ENCODE measurements at regions not wholly inside any gene's neighbourhood (a gene's known extent, or its start where the extent isn't known, plus 50 kb on each side); places are given as distances from the start of the nearest gene placed in this dataset.
A peak's percentile ranks its signal among the peaks of the same experiment; 100 is the strongest.

- H3K9ac ChIP-seq (replicated peaks in 1 of 4; ENCODE audit: extremely low read depth in 1 of 4, low read depth in 3 of 4, low read length in 3 of 4): no peak overlapping the region
- H2BK120ac ChIP-seq (replicated peaks; ENCODE audit: low read depth, low read length): no peak overlapping the region
- H2AFZ ChIP-seq (ENCODE audit: low read length): peak overlapping the region; percentile 92
- H3K23ac ChIP-seq (ENCODE audit: insufficient read length): no peak overlapping the region
- H3K56ac ChIP-seq (replicated peaks; ENCODE audit: insufficient read length, low read depth, low read length): no peak overlapping the region
- no peak overlapping the region for H4K91ac ChIP-seq (replicated peaks; ENCODE audit: insufficient read length, low read length)
- no peak overlapping the region for H3K4me3 ChIP-seq (ENCODE audit: extremely low read depth in 1 of 4, insufficient read depth in 2 of 4, low read depth in 3 of 4, low read length in 4 of 4)
- 91% methylated on average over 10 of the region's 10 CpGs; no CpG with 5 or more reads in 1 of the 2 experiments for WGBS, 2 experiments (ENCODE audit: extremely low coverage in 1 of 2, insufficient coverage in 1 of 2, insufficient read length in 1 of 2, insufficient replicate concordance in 2 of 2, low coverage in 1 of 2, low lambda C conversion rate in 2 of 2, missing lambda C conversion rate in 1 of 2)
- TF ChIP-seq EGR1 (IDR thresholded peaks at IDR 0.05; ENCODE audit: borderline replicate concordance, low read depth, low read length) (no peak), ATF2 (IDR thresholded peaks at IDR 0.05; ENCODE audit: low read length) (no peak), RFX5 (IDR thresholded peaks at IDR 0.05; ENCODE audit: borderline replicate concordance, low read depth, low read length) (no peak), SAP30 (IDR thresholded peaks at IDR 0.05; ENCODE audit: insufficient read depth, insufficient replicate concordance, low read length) (no peak), POLR2A (IDR thresholded peaks at IDR 0.05; ENCODE audit: control extremely low read depth in 1 of 2, low read depth in 2 of 2, low read length in 2 of 2) (no peak), CTBP2 (IDR thresholded peaks at IDR 0.05; ENCODE audit: borderline replicate concordance, insufficient read depth, insufficient read length, low read length) (no peak), RBBP5 (IDR thresholded peaks at IDR 0.05; ENCODE audit: borderline replicate concordance, low read depth, low read length) (no peak), TBP (IDR thresholded peaks at IDR 0.05; ENCODE audit: low read depth, low read length) (no peak)
- H3K4me2 ChIP-seq (ENCODE audit: insufficient read depth in 1 of 2, low read depth in 2 of 2, low read length in 2 of 2): no peak overlapping the region
- H3K18ac ChIP-seq (ENCODE audit: extremely low read depth, low read length): no peak overlapping the region
- H3K79me1 ChIP-seq (ENCODE audit: low read depth, low read length): no peaks in the 10 kb centered on the region
- H3K79me2 ChIP-seq (ENCODE audit: control insufficient read depth in 1 of 2, insufficient read depth in 2 of 2, low read length in 2 of 2): no peaks in the 10 kb centered on the region
- peak overlapping the region; percentile 51; the same call in 1 of the 2 replicates for H4K8ac ChIP-seq (ENCODE audit: extremely low read depth, insufficient read depth, low read length)
- H2BK15ac ChIP-seq (ENCODE audit: low read length): no peak overlapping the region
- no peak overlapping the region for H2BK12ac ChIP-seq (ENCODE audit: low read depth, low read length)
- FAIRE-seq: no peak
- no peak overlapping the region for H3K27ac ChIP-seq (ENCODE audit: low read depth, low read length)
- no peak overlapping the region for H2AK5ac ChIP-seq (ENCODE audit: low read depth, low read length)
- H3K23me2 ChIP-seq (ENCODE audit: low read depth, low read length): no peaks in the 10 kb centered on the region
- no peak overlapping the region for H2BK5ac ChIP-seq (ENCODE audit: low read depth, low read length)
- no peaks in the 10 kb centered on the region for H3K36me3 ChIP-seq (ENCODE audit: control insufficient read depth in 2 of 4, insufficient read depth in 4 of 4, low read length in 3 of 4)
- no peaks in the 10 kb centered on the region for H3K9me3 ChIP-seq (ENCODE audit: insufficient read depth in 2 of 2, low read depth in 1 of 2, low read length in 1 of 2)
- no peak overlapping the region for H3K4ac ChIP-seq (replicated peaks; ENCODE audit: insufficient read length, low read depth, low read length)
- no peaks in the 10 kb centered on the region; a peak in 2 of 7 replicates for H3K4me1 ChIP-seq (replicated peaks in 1 of 4; ENCODE audit: control insufficient read depth in 3 of 4, insufficient read depth in 4 of 4, low read length in 3 of 4)
- DNase-seq (ENCODE audit: low read depth in 1 of 2, low spot score in 2 of 2): no peak
- no peaks in the 10 kb centered on the region for H3K27me3 ChIP-seq (replicated peaks in 1 of 4; ENCODE audit: control insufficient read depth in 3 of 4, extremely low read depth in 1 of 4, insufficient read depth in 3 of 4, low read length in 3 of 4)
- H4K20me1 ChIP-seq (replicated peaks in 1 of 2; ENCODE audit: control insufficient read depth in 1 of 2, insufficient read depth in 2 of 2, low read length in 2 of 2): no peaks in the 10 kb centered on the region
- H2BK20ac ChIP-seq (ENCODE audit: low read length): no peak overlapping the region
- POLR2A ChIA-PET (ENCODE audit: partially characterized antibody): no interaction called here
- H4K5ac ChIP-seq (ENCODE audit: insufficient read length, low read depth, low read length): no peak overlapping the region
- CTCF ChIA-PET (ENCODE audit: partially characterized antibody): interaction anchor here (1.1 kb wide), 1 partner anchor 750 kb away, joined by 3 read pairs; no protein-coding TSS in a partner anchor
- no peak overlapping the region for H3K14ac ChIP-seq (ENCODE audit: insufficient read length)
Measured at GRCh38 chr5:12017007-12017406, 112.8 kb upstream of the CTNND2 start.

Measured in H1 (cell line).